Testis (tissue), 2 donors: ENCODE measurements at regions not wholly inside any gene's neighbourhood (a gene's known extent, or its start where the extent isn't known, plus 50 kb on each side); places are given as distances from the start of the nearest gene placed in this dataset.
"Not testable (repeated sequence)": the region's sequence is repeated elsewhere in the genome, so short reads cannot be mapped to it uniquely, and the experiment has no call there.

ENCODE experiments used
- POLR2A ChIP-seq: fragments of 450-650 bp; IDR thresholded peaks from one replicate; pipeline ENCODE4 v1.6.1; 2017; ENCODE audit warnings: antibody characterized with exemption, mild to moderate bottlenecking, moderate library complexity
- TF ChIP-seq, protein P1 (sequence below), 3 experiments: fragments of 450-650 bp in 2 of 3; fragments of 200-600 bp in 1 of 3; sonication (generic) in 1 of 3; IDR thresholded peaks; one replicate each; pipeline ENCODE4 v1.5.1; 2016 to 2019; ENCODE audit warnings: antibody characterized with exemption in 3 of 3, mild to moderate bottlenecking in 2 of 3, moderate library complexity in 1 of 3

DNA sequence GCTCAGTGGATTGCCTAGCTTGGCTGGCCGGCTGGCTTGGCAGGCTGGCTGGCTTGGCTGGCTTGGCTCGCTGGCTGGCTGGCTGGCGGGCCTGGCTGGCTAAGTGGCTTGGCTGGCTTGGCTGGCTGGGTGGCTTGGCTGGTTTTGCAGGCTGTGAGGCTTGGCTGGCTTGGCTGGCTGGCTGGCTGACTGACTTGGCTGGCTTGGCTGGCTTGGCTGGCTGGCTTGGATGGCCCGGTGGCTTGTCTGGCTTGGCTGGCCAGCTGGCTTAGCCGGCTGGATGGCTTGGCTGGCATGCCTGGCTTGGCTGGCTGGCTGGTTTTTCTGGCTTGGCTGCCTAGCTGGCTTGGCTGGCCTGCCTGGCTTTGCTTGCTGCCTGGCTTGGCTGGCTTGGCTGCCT, 2831.4 kb downstream of the RPIA start:
- TF ChIP-seq, protein P1, sequence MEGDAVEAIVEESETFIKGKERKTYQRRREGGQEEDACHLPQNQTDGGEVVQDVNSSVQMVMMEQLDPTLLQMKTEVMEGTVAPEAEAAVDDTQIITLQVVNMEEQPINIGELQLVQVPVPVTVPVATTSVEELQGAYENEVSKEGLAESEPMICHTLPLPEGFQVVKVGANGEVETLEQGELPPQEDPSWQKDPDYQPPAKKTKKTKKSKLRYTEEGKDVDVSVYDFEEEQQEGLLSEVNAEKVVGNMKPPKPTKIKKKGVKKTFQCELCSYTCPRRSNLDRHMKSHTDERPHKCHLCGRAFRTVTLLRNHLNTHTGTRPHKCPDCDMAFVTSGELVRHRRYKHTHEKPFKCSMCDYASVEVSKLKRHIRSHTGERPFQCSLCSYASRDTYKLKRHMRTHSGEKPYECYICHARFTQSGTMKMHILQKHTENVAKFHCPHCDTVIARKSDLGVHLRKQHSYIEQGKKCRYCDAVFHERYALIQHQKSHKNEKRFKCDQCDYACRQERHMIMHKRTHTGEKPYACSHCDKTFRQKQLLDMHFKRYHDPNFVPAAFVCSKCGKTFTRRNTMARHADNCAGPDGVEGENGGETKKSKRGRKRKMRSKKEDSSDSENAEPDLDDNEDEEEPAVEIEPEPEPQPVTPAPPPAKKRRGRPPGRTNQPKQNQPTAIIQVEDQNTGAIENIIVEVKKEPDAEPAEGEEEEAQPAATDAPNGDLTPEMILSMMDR (IDR thresholded peaks at IDR 0.05), result not testable (repeated sequence)
- TF ChIP-seq POLR2A, result not testable (repeated sequence)
